VCaP (cell line): ENCODE measurements at regions not wholly inside any gene's neighbourhood (a gene's known extent, or its start where the extent isn't known, plus 50 kb on each side); places are given as distances from the start of the nearest gene placed in this dataset.

ENCODE experiments used
- H3K27ac ChIP-seq: fragments of 450-650 bp; 2 replicates; pipeline ENCODE4 v1.5.1; 2017
- CTCF ChIP-seq: fragments of 450-650 bp; conservative IDR thresholded peaks from 2 replicates; pipeline ENCODE4 v1.5.1; 2017; ENCODE audit warnings: mild to moderate bottlenecking, moderate library complexity

- TF ChIP-seq CTCF = no peak
- H3K27ac ChIP-seq = no peak overlapping the region
These were observed 411.7 kb upstream of the FLRT2 start for GRCh38 chr14:85118274-85118673.

DNA sequence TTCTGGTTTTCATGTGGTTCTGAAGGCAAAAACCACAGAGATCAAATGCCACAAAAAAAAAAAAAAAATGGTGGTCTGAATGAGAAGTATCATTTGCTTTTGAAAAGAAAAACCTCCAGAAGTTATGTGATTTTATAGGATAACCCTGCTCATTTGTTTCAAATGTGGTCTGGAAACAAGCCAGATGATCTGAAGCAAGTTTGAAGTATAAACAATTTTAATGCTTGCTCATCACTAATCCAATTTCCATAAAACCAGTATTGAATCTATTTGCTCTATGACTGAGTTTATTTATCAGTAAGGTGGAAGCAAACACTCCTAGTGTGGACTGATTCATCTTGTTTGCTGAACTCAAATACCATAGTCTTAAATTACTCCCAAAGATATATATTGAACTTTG lies 407.3 kb upstream of the FLRT2 start:
- H3K27ac ChIP-seq = no peak overlapping the region
- TF ChIP-seq CTCF = no peak

DNA sequence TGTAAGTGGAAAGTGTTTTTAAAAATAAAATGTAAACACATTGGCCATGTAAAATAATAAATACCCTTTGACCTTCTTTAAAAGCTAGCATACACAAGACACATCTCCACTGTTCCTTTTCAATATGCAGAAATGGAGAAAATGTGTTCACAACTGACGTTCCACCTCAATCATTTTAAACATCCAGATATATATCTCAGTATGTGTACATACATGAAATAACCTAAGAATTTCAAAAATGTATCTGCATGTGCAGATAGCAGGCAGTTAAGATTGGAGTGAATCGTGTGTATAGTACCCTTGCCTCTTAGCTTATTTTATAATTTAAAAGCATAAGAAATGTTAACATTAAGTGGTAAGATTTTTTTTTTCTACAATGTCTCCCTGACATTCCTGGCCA lies 406.2 kb upstream of the FLRT2 start:
- TF ChIP-seq CTCF = no peak
- no peak overlapping the region for H3K27ac ChIP-seq

GRCh38 chr14:85124631-85125290 lies 405.2 kb upstream of the FLRT2 start:
- no peak for TF ChIP-seq CTCF
- no peak overlapping the region for H3K27ac ChIP-seq

DNA sequence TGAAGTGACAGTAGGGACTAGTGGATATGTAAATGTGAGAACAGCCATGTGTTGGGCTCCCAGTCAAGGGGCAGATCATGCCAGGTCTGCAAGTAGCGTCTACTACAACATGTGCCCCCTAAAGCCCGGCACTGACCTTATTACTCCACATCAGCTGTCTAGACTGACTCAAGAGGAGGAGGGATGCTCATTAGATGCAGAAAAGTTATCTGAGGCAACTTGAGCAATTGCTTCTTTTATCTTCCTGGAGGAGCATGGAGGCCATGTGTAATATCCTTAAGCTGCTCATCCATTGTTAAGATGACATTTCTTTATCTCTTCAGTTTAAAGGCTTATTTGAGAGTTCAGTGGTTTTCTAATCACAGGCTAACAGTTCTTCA lies 404.7 kb upstream of the FLRT2 start:
- H3K27ac ChIP-seq = no peak overlapping the region
- TF ChIP-seq CTCF = no peak

DNA sequence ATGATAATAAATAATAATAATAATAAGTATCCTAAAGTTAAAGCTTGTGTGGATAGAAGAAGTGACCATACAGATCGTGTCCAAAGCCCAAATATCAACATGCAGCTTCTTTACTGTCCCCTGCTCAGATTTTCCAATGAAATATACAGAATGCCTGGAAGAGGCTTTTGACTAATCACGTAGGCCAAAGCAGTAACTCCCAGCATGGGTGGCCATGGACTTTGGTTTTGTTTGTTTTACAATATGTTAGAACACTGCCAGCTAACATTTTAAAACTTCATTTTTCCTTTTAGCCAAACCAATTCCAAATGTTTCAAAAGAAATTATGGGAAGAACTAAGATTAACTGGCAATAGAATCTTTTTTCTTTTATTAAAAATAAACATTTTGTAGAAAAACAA lies 400.0 kb upstream of the FLRT2 start:
- TF ChIP-seq CTCF = no peak
- H3K27ac ChIP-seq = no peak overlapping the region

- H3K27ac ChIP-seq = no peak overlapping the region
- TF ChIP-seq CTCF = peak; percentile 74
These were observed 398.6 kb upstream of the FLRT2 start for GRCh38 chr14:85131226-85131922.
